Breast epithelium (tissue), 3 donors: ENCODE measurements at regions not wholly inside any gene's neighbourhood (a gene's known extent, or its start where the extent isn't known, plus 50 kb on each side); places are given as distances from the start of the nearest gene placed in this dataset.

Source experiments
- POLR2A ChIP-seq: fragments of 450-650 bp; IDR thresholded peaks from one replicate; pipeline ENCODE4 v1.6.1; 2016; ENCODE audit warnings: antibody characterized with exemption, mild to moderate bottlenecking, moderate library complexity
- POLR2AphosphoS5 ChIP-seq, 3 donors: sonication (generic); formaldehyde crosslinking; IDR thresholded peaks; one replicate each; pipeline ENCODE4 v1.6.1; 2017; ENCODE audit warnings: antibody characterized with exemption in 3 of 3
- TF ChIP-seq, protein P1 (sequence below), 3 donors: fragments of 450-650 bp; IDR thresholded peaks; one replicate each; pipeline ENCODE4 v1.5.1; 2016 to 2017; ENCODE audit warnings: antibody characterized with exemption in 3 of 3, mild to moderate bottlenecking in 3 of 3, moderate library complexity in 3 of 3

DNA sequence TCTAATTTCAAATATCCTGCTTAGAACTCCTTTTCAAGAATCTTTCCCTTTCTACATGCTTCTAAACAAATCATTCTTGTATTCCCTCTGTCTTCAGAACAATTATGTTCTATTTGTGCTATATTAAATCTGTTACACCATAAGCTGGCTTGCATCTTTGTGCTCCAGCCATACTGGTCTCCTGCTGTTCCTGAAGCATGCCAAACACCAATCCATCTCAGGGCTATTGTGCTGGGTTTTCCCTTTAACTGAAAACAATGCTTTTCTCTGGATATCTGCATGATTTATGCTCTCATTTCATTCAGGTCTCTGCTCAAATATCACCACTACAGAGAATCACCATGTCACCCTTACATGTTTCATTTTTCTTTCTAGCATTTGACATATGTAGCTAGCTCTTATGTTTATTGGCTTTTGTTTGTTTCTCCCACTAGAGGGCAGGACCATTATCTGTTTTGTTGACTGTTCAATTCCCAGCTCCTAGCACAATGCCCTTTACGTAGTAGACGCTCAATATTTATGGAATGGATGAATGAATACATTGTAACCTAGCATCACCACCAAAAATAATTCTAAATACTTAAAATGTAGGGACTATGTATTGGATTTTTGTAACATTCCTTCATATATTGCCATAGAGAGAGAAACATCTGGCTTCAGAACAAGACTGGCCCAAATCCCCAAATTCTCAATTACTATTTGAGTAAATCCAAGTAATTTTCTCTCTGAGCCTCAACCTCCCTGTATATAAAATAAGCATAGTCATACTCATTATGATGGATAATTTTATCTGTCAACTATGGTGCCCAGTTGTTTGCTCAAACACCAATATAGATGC, 302.0 kb upstream of the SYT1 start:
- TF ChIP-seq, protein P1, sequence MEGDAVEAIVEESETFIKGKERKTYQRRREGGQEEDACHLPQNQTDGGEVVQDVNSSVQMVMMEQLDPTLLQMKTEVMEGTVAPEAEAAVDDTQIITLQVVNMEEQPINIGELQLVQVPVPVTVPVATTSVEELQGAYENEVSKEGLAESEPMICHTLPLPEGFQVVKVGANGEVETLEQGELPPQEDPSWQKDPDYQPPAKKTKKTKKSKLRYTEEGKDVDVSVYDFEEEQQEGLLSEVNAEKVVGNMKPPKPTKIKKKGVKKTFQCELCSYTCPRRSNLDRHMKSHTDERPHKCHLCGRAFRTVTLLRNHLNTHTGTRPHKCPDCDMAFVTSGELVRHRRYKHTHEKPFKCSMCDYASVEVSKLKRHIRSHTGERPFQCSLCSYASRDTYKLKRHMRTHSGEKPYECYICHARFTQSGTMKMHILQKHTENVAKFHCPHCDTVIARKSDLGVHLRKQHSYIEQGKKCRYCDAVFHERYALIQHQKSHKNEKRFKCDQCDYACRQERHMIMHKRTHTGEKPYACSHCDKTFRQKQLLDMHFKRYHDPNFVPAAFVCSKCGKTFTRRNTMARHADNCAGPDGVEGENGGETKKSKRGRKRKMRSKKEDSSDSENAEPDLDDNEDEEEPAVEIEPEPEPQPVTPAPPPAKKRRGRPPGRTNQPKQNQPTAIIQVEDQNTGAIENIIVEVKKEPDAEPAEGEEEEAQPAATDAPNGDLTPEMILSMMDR (IDR thresholded peaks at IDR 0.05), result no peak
- TF ChIP-seq POLR2AphosphoS5 (IDR thresholded peaks at IDR 0.05) (no peak), POLR2A (no peak)
